Hepatocyte (in vitro differentiated cells): ENCODE measurements at regions not wholly inside any gene's neighbourhood (a gene's known extent, or its start where the extent isn't known, plus 50 kb on each side); places are given as distances from the start of the nearest gene placed in this dataset.
"Not testable (repeated sequence)": the region's sequence is repeated elsewhere in the genome, so short reads cannot be mapped to it uniquely, and the experiment has no call there.

Experiments used
- DNase-seq: peaks from one replicate; pipeline ENCODE4 v3.0.0-alpha.2; 2016; ENCODE audit warnings: low spot score
- H2AFZ ChIP-seq: fragments of 200-600 bp; sonication (generic); 2 replicates; pipeline ENCODE4 v1.6.0; 2016; ENCODE audit warnings: antibody characterized with exemption, mild to moderate bottlenecking
- H3K27ac ChIP-seq: fragments of 200-600 bp; sonication (generic); 2 replicates; pipeline ENCODE4 v1.5.1; 2016; ENCODE audit warnings: mild to moderate bottlenecking
- H3K27me3 ChIP-seq: fragments of 200-600 bp; sonication (generic); 2 replicates; pipeline ENCODE4 v1.6.1; 2016
- H3K36me3 ChIP-seq: fragments of 200-600 bp; sonication (generic); replicated peaks from 2 replicates; pipeline ENCODE4 v1.5.1; 2016; ENCODE audit warnings: low read depth; ENCODE audit not compliant: insufficient read depth
- H3K4me1 ChIP-seq: fragments of 200-600 bp; sonication (generic); 2 replicates; pipeline ENCODE4 v1.5.1; 2016; ENCODE audit warnings: mild to moderate bottlenecking, moderate library complexity; ENCODE audit not compliant: insufficient read depth
- H3K4me2 ChIP-seq: fragments of 200-600 bp; sonication (generic); 2 replicates; pipeline ENCODE4 v1.6.0; 2016
- H3K4me3 ChIP-seq: fragments of 200-600 bp; sonication (generic); 2 replicates; pipeline ENCODE4 v1.5.1; 2016; ENCODE audit warnings: mild to moderate bottlenecking
- H3K79me2 ChIP-seq: fragments of 200-600 bp; sonication (generic); 2 replicates; pipeline ENCODE4 v1.6.0; 2017; ENCODE audit warnings: mild to moderate bottlenecking
- H3K9me2 ChIP-seq: fragments of 200-600 bp; sonication (generic); replicated peaks from 2 replicates; pipeline ENCODE4 v1.6.0; 2017; ENCODE audit warnings: mild to moderate bottlenecking; ENCODE audit not compliant: insufficient read depth
- H3K9me3 ChIP-seq: fragments of 200-600 bp; sonication (generic); 2 replicates; pipeline ENCODE4 v1.5.1; 2016; ENCODE audit warnings: low read depth, mild to moderate bottlenecking
- H4K20me1 ChIP-seq: fragments of 200-600 bp; sonication (generic); 2 replicates; pipeline ENCODE4 v1.6.0; 2016; ENCODE audit warnings: mild to moderate bottlenecking; ENCODE audit not compliant: insufficient read depth, poor library complexity, severe bottlenecking
- CTCF ChIP-seq: fragments of 200-600 bp; sonication (generic); IDR thresholded peaks from 2 replicates; pipeline ENCODE4 v1.5.1; 2016; ENCODE audit warnings: antibody characterized with exemption, mild to moderate bottlenecking; ENCODE audit not compliant: poor library complexity
- EZH2 ChIP-seq: fragments of 200-600 bp; sonication (generic); IDR thresholded peaks from 2 replicates; pipeline ENCODE4 v1.6.1; 2016; ENCODE audit warnings: antibody characterized with exemption, mild to moderate bottlenecking, borderline replicate concordance
- EZH2phosphoT487 ChIP-seq: fragments of 200-600 bp; sonication (generic); IDR thresholded peaks from one replicate; pipeline ENCODE4 v1.6.1; 2018; ENCODE audit warnings: antibody characterized with exemption, mild to moderate bottlenecking, low read depth, moderate library complexity; ENCODE audit not compliant: unreplicated experiment, severe bottlenecking
- WGBS: methylation state at CpG from one replicate; pipeline ENCODE4 v1.1.6; 2016; ENCODE audit warnings: low lambda C conversion rate; ENCODE audit errors: missing lambda C conversion rate; 5-methylcytosine and 5-hydroxymethylcytosine counted together

GRCh38 chr6:113786168-113786567, 71.0 kb upstream of the MARCKS start:
- Histone ChIP-seq H4K20me1 (no peaks in the 10 kb centered on the region), H3K9me3 (no peaks in the 10 kb centered on the region), H3K4me1 (no peaks in the 10 kb centered on the region), H3K27ac (peak overlapping the region; percentile 74), H3K36me3 (no peaks in the 10 kb centered on the region), H3K79me2 (no peaks in the 10 kb centered on the region), H3K9me2 (no peaks in the 10 kb centered on the region), H2AFZ (no peak overlapping the region), H3K27me3 (no peaks in the 10 kb centered on the region), H3K4me3 (no peak overlapping the region), H3K4me2 (peak overlapping the region; percentile 18)
- peak; percentile 42 for DNase-seq
- WGBS, result 80% methylated on average over 2 of the region's 2 CpGs
- TF ChIP-seq EZH2 (no peak), CTCF (no peak), EZH2phosphoT487 (no peak)

- H3K36me3 ChIP-seq, result no peaks in the 10 kb centered on the region
- no peaks in the 10 kb centered on the region for H3K4me1 ChIP-seq
- no peak overlapping the region for H3K27ac ChIP-seq
- no peak overlapping the region for H2AFZ ChIP-seq
- H3K4me3 ChIP-seq, result no peak overlapping the region
- H3K9me3 ChIP-seq, result no peaks in the 10 kb centered on the region
- no peak for DNase-seq
- TF ChIP-seq CTCF (no peak), EZH2phosphoT487 (no peak), EZH2 (no peak)
- WGBS, result 70% methylated on average over 4 of the region's 4 CpGs
- no peaks in the 10 kb centered on the region for H3K27me3 ChIP-seq
- no peaks in the 10 kb centered on the region for H3K79me2 ChIP-seq
- H4K20me1 ChIP-seq, result no peaks in the 10 kb centered on the region
- no peak overlapping the region for H3K4me2 ChIP-seq
- no peaks in the 10 kb centered on the region for H3K9me2 ChIP-seq
Observed at GRCh38 chr6:113788586-113788985, 68.6 kb upstream of the MARCKS start.

- H3K4me1 ChIP-seq, H3K79me2 ChIP-seq, H4K20me1 ChIP-seq, H3K27me3 ChIP-seq, H3K36me3 ChIP-seq, H3K4me2 ChIP-seq, DNase-seq, H3K9me2 ChIP-seq, H2AFZ ChIP-seq, H3K9me3 ChIP-seq, H3K27ac ChIP-seq, H3K4me3 ChIP-seq: not testable (repeated sequence)
- 82% methylated on average over 4 of the region's 4 CpGs for WGBS
Observed at GRCh38 chr6:113791225-113791624, 65.9 kb upstream of the MARCKS start.

GRCh38 chr6:113795371-113795770, 61.8 kb upstream of the MARCKS start:
- H4K20me1 ChIP-seq, H3K36me3 ChIP-seq, H3K9me3 ChIP-seq, H3K4me3 ChIP-seq, H2AFZ ChIP-seq, DNase-seq, H3K4me1 ChIP-seq, H3K9me2 ChIP-seq, H3K79me2 ChIP-seq, H3K4me2 ChIP-seq, H3K27ac ChIP-seq, H3K27me3 ChIP-seq: not testable (repeated sequence)
- 76% methylated on average over 4 of the region's 4 CpGs for WGBS

GRCh38 chr6:113796038-113796437, 61.1 kb upstream of the MARCKS start:
- no peak overlapping the region for H3K27ac ChIP-seq
- no peaks in the 10 kb centered on the region for H3K9me2 ChIP-seq
- H3K27me3 ChIP-seq, result no peaks in the 10 kb centered on the region
- no peak for DNase-seq
- no peaks in the 10 kb centered on the region for H3K79me2 ChIP-seq
- no peaks in the 10 kb centered on the region for H4K20me1 ChIP-seq
- no peaks in the 10 kb centered on the region for H3K9me3 ChIP-seq
- H3K36me3 ChIP-seq, result no peaks in the 10 kb centered on the region
- H3K4me1 ChIP-seq, result no peaks in the 10 kb centered on the region
- no peak overlapping the region for H2AFZ ChIP-seq
- no peak overlapping the region for H3K4me2 ChIP-seq
- TF ChIP-seq CTCF, result no peak
- no peak for TF ChIP-seq EZH2
- TF ChIP-seq EZH2phosphoT487, result no peak
- H3K4me3 ChIP-seq, result no peak overlapping the region
